Sigmoid colon (tissue), 6 donors: ENCODE measurements at regions not wholly inside any gene's neighbourhood (a gene's known extent, or its start where the extent isn't known, plus 50 kb on each side); places are given as distances from the start of the nearest gene placed in this dataset.

Experiments
- DNase-seq: peaks from one replicate; pipeline ENCODE4 v3.0.0-alpha.2; 2019
- H3K27ac ChIP-seq, 4 donors: fragments of 200-600 bp; sonication (generic); one replicate each; pipeline ENCODE4 v1.5.1; 2016 to 2019; ENCODE audit warnings: mild to moderate bottlenecking in 1 of 4
- H3K27me3 ChIP-seq, 3 donors: fragments of 200-600 bp; sonication (generic); one replicate each; pipeline ENCODE4 v1.5.1; 2019; ENCODE audit warnings: mild to moderate bottlenecking in 1 of 3
- H3K36me3 ChIP-seq, 4 donors: fragments of 200-600 bp; sonication (generic); one replicate each; pipeline ENCODE4 v1.5.1; 2016 to 2019
- H3K4me1 ChIP-seq, 4 donors: fragments of 200-600 bp; sonication (generic); one replicate each; pipeline ENCODE4 v1.5.1; 2017 to 2019
- H3K4me3 ChIP-seq, 4 donors: fragments of 200-600 bp; sonication (generic); one replicate each; pipeline ENCODE4 v1.5.1; 2017 to 2019; ENCODE audit warnings: mild to moderate bottlenecking in 2 of 4, moderate library complexity in 1 of 4
- H3K9me3 ChIP-seq, 4 donors: fragments of 200-600 bp in 3 of 4; sonication (generic) in 3 of 4; one replicate each; pipeline versions ENCODE4 v1.5.1 to v1.6.1; 2013 to 2019
- CTCF ChIP-seq, 4 experiments: fragments of 450-650 bp in 3 of 4; fragments of 200-600 bp in 1 of 4; IDR thresholded peaks; one replicate each; pipeline ENCODE4 v1.5.1; 2016 to 2019; ENCODE audit warnings: antibody characterized with exemption in 4 of 4, mild to moderate bottlenecking in 3 of 4, moderate library complexity in 2 of 4
- EP300 ChIP-seq, 4 donors: sonication (generic); formaldehyde crosslinking; IDR thresholded peaks; one replicate each; pipeline ENCODE4 v1.6.1; 2017; ENCODE audit warnings: antibody characterized with exemption in 4 of 4
- POLR2A ChIP-seq, 2 donors: fragments of 450-650 bp; IDR thresholded peaks; one replicate each; pipeline ENCODE4 v1.6.1; 2016; ENCODE audit warnings: antibody characterized with exemption in 2 of 2, mild to moderate bottlenecking in 2 of 2, moderate library complexity in 2 of 2
- POLR2AphosphoS5 ChIP-seq, 4 donors: sonication (generic); formaldehyde crosslinking; IDR thresholded peaks; one replicate each; pipeline ENCODE4 v1.6.1; 2017; ENCODE audit warnings: antibody characterized with exemption in 4 of 4
- WGBS, 2 donors: extraction: QIAGEN DNeasy Blood & Tissue Kit; methylation state at CpG; one replicate each; pipeline ENCODE4 v1.1.7; 2013; 5-methylcytosine and 5-hydroxymethylcytosine counted together
- intact Hi-C: fragments of 100-400 bp; cut with DNase I; formaldehyde crosslinking; loops from one replicate; pipeline ENCODE4 v1.15.1; 2023
- donor health status: healthy with polysubstance abuse.
- donor health status: healthy.

- Histone ChIP-seq H3K4me1 (no peaks in the 10 kb centered on the region), H3K4me3 (no peak overlapping the region), H3K27ac (no peak overlapping the region), H3K27me3 (no peaks in the 10 kb centered on the region), H3K9me3 (no peaks in the 10 kb centered on the region), H3K36me3 (no peaks in the 10 kb centered on the region)
- no peak for DNase-seq
- 27 to 51% methylated on average over 5 of the region's 5 CpGs for WGBS, 2 donors
- TF ChIP-seq CTCF (IDR thresholded peaks at IDR 0.05) = no peak
- TF ChIP-seq POLR2A (IDR thresholded peaks at IDR 0.05) = no peak
- TF ChIP-seq POLR2AphosphoS5 (IDR thresholded peaks at IDR 0.05) = no peak
- no peak for TF ChIP-seq EP300 (IDR thresholded peaks at IDR 0.05)
- intact Hi-C loops = loop anchor here (10.0 kb wide), 1 partner anchor 58 kb away; no protein-coding TSS in a partner anchor
Measured at GRCh38 chr15:39326306-39326975, 254.4 kb upstream of the THBS1 start.

- no peak for DNase-seq
- no peak overlapping the region for H3K27ac ChIP-seq
- no peaks in the 10 kb centered on the region for H3K9me3 ChIP-seq
- intact Hi-C loops = loop anchor here (10.0 kb wide), 1 partner anchor 58 kb away; no protein-coding TSS in a partner anchor
- no peak overlapping the region for H3K4me3 ChIP-seq
- WGBS, 2 donors = 58 to 77% methylated on average over 6 of the region's 6 CpGs
- H3K4me1 ChIP-seq = peaks cover 0 to 5% (median 0%) of the 10 kb centered on the region in 4 donors
- H3K36me3 ChIP-seq = no peaks in the 10 kb centered on the region
- TF ChIP-seq EP300 (IDR thresholded peaks at IDR 0.05) = no peak
- H3K27me3 ChIP-seq = no peaks in the 10 kb centered on the region
Measured at GRCh38 chr15:39327005-39327730, 253.7 kb upstream of the THBS1 start.

GRCh38 chr15:39330061-39330460 lies 250.8 kb upstream of the THBS1 start:
- DNase-seq = no peak
- H3K4me3 ChIP-seq = no peak overlapping the region
- no peaks in the 10 kb centered on the region for H3K27me3 ChIP-seq
- no peaks in the 10 kb centered on the region for H3K9me3 ChIP-seq
- 86 to 93% methylated on average over 6 of the region's 6 CpGs for WGBS, 2 donors
- intact Hi-C loops = no loop called here
- peaks cover 0 to 20% (median 13%) of the 10 kb centered on the region in 4 donors for H3K4me1 ChIP-seq
- no peaks in the 10 kb centered on the region for H3K36me3 ChIP-seq
- H3K27ac ChIP-seq = no peak overlapping the region
- no peak for TF ChIP-seq POLR2AphosphoS5 (IDR thresholded peaks at IDR 0.05)
- no peak for TF ChIP-seq EP300 (IDR thresholded peaks at IDR 0.05)

DNA sequence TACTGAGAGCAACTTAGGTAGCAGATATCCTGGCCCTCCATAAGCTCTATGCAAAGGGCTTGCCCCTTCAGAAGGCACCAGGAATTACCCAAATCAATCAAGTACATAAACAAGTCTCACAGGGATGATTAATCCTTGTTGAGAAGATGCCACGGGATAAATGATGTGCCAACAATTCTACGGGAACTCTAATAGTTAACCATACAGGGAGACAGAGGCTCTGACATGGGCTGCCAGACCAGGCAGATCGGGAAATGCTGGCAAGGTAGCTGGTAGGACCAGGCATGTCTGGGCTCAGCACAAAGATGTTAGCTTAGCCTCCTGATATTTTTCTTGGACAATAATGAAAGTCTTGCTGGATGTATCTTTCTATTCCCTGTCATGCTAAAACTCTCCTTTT lies 249.3 kb upstream of the THBS1 start:
- H3K9me3 ChIP-seq = no peaks in the 10 kb centered on the region
- peaks cover 0 to 33% (median 19%) of the 10 kb centered on the region in 4 donors for H3K4me1 ChIP-seq
- H3K36me3 ChIP-seq = no peaks in the 10 kb centered on the region
- no peak for DNase-seq
- no peak overlapping the region for H3K4me3 ChIP-seq
- TF ChIP-seq EP300 (IDR thresholded peaks at IDR 0.05) (no peak), CTCF (IDR thresholded peaks at IDR 0.05) (no peak), POLR2AphosphoS5 (IDR thresholded peaks at IDR 0.05) (no peak), POLR2A (IDR thresholded peaks at IDR 0.05) (no peak)
- WGBS, 2 donors = 90 to 95% methylated on average over 3 of the region's 3 CpGs
- H3K27me3 ChIP-seq = no peaks in the 10 kb centered on the region
- H3K27ac ChIP-seq = no peak overlapping the region
- intact Hi-C loops = no loop called here

- Histone ChIP-seq H3K27ac (peak overlapping the region in 3 of 4 donors; percentile 23 to 46 (median 32)), H3K36me3 (no peaks in the 10 kb centered on the region)
- TF ChIP-seq POLR2AphosphoS5 (IDR thresholded peaks at IDR 0.05) (no peak), POLR2A (IDR thresholded peaks at IDR 0.05) (no peak), EP300 (IDR thresholded peaks at IDR 0.05) (no peak), CTCF (IDR thresholded peaks at IDR 0.05) (no peak)
Measured at GRCh38 chr15:39332846-39333245, 248.0 kb upstream of the THBS1 start.

More at GRCh38 chr15:39332846-39333245, 248.0 kb upstream of the THBS1 start:
- H3K9me3 ChIP-seq = no peaks in the 10 kb centered on the region
- intact Hi-C loops = no loop called here
- no peak overlapping the region for H3K4me3 ChIP-seq
- no peaks in the 10 kb centered on the region for H3K27me3 ChIP-seq
- peaks cover 0 to 43% (median 23%) of the 10 kb centered on the region in 4 donors for H3K4me1 ChIP-seq
- WGBS, 2 donors = 21 to 68% methylated on average over 5 of the region's 5 CpGs
- DNase-seq = no peak
